CD4-positive, alpha-beta memory T cell (primary cell): ENCODE measurements at regions not wholly inside any gene's neighbourhood (a gene's known extent, or its start where the extent isn't known, plus 50 kb on each side); places are given as distances from the start of the nearest gene placed in this dataset.

Experiments
- CTCF ChIA-PET: fragments of 350-600 bp; sonication (Branson Sonifier 250); formaldehyde crosslinking; loops from one replicate; lab custom pipeline; 2021; ENCODE audit warnings: inconsistent platforms; ENCODE audit not compliant: partially characterized antibody; lab: Charles Lee
- POLR2A ChIA-PET: fragments of 350-600 bp; sonication (Branson Sonifier 250); formaldehyde crosslinking; loops from one replicate; lab custom pipeline; 2021; ENCODE audit not compliant: partially characterized antibody; lab: Charles Lee
- DNase-seq, 5 donors: peaks; one replicate each; pipeline versions ENCODE4 v3.0.0 to v3.0.0-alpha.2; 2020 to 2022; ENCODE audit warnings: mixed read lengths in 1 of 5
- H3K27ac ChIP-seq: one replicate; pipeline ENCODE4 v1.7.0; 2013; ENCODE audit warnings: low read depth, low read length
- H3K27me3 ChIP-seq: 2 replicates; pipeline ENCODE4 v1.7.0; 2013; ENCODE audit warnings: mild to moderate bottlenecking, low read length, moderate library complexity; ENCODE audit not compliant: insufficient read depth
- H3K36me3 ChIP-seq: 2 replicates; pipeline ENCODE4 v1.7.0; 2013; ENCODE audit warnings: mild to moderate bottlenecking, low read length, moderate library complexity; ENCODE audit not compliant: insufficient read depth
- H3K4me1 ChIP-seq: 2 replicates; pipeline ENCODE4 v1.7.0; 2013; ENCODE audit warnings: mild to moderate bottlenecking, low read length, moderate library complexity; ENCODE audit not compliant: insufficient read depth
- H3K4me3 ChIP-seq, 2 donors: one replicate each; pipeline ENCODE4 v1.7.0; 2013; ENCODE audit warnings: low read length in 2 of 2, mild to moderate bottlenecking in 1 of 2
- H3K9me3 ChIP-seq, 2 donors: one replicate each; pipeline ENCODE4 v1.7.0; 2013; ENCODE audit warnings: low read length in 2 of 2, control low read depth in 1 of 2; ENCODE audit not compliant: control insufficient read depth in 1 of 2
- H3K27ac Mint-ChIP-seq, 7 donors: one replicate each; pipeline ENCODE4 v1.8.0; 2020 to 2021; ENCODE audit warnings: mixed read lengths in 7 of 7, mild to moderate bottlenecking in 6 of 7, inconsistent platforms in 3 of 7, moderate library complexity in 3 of 7
- H3K27me3 Mint-ChIP-seq, 2 donors: one replicate each; pipeline ENCODE4 v1.8.0; 2020 to 2021; ENCODE audit warnings: mixed read lengths in 2 of 2
- H3K36me3 Mint-ChIP-seq, 2 donors: one replicate each; pipeline ENCODE4 v1.8.0; 2020 to 2021; ENCODE audit warnings: mixed read lengths in 2 of 2, inconsistent platforms in 1 of 2, mild to moderate bottlenecking in 1 of 2
- H3K4me1 Mint-ChIP-seq, 4 donors: one replicate each; pipeline ENCODE4 v1.8.0; 2020 to 2021; ENCODE audit warnings: mixed read lengths in 4 of 4, mild to moderate bottlenecking in 1 of 4
- H3K4me3 Mint-ChIP-seq, 8 donors: one replicate each; pipeline ENCODE4 v1.8.0; 2020 to 2021; ENCODE audit warnings: mixed read lengths in 8 of 8, mild to moderate bottlenecking in 7 of 8, moderate library complexity in 6 of 8, inconsistent platforms in 3 of 8
- H3K9me3 Mint-ChIP-seq, 8 donors: one replicate each; pipeline ENCODE4 v1.8.0; 2020 to 2021; ENCODE audit warnings: mixed read lengths in 8 of 8, mild to moderate bottlenecking in 5 of 8, inconsistent platforms in 3 of 8, moderate library complexity in 1 of 8
- intact Hi-C: fragments of 100-400 bp; cut with micrococcal nuclease; formaldehyde crosslinking; loops from one replicate; pipeline ENCODE4 v1.15.1; 2023

DNA sequence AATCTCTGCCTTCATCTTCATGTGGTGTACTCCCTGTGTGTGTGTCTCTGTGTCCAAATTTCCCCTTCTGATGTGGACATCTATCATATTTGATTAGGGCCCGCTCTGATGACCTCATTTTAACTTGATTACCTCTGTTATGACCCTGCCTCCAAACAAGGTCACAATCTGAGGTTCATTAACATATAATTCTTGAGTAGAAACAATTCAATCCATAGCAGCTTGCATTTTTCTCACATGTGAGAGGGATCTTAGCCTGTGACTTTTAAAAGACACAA, 130.9 kb upstream of the RAB4A start:
- ChIA-PET CTCF (interaction anchor here (1.0 to 1.3 kb wide), 2 partner anchors 61 to 87 kb away, joined by 3 read pairs; no protein-coding TSS in a partner anchor), POLR2A (interaction anchor here (1.1 to 2.8 kb wide), 2 partner anchors 10 to 404 kb away, joined by 3 to 21 read pairs; no protein-coding TSS in a partner anchor)
- H3K27me3 Mint-ChIP-seq = no peaks in the 10 kb centered on the region
- H3K9me3 Mint-ChIP-seq = peaks cover 0 to 10% (median 8%) of the 10 kb centered on the region in 8 donors
- Histone ChIP-seq H3K27me3 (no peaks in the 10 kb centered on the region), H3K36me3 (no peaks in the 10 kb centered on the region), H3K4me1 (peaks cover 38% of the 10 kb centered on the region), H3K9me3 (no peaks in the 10 kb centered on the region), H3K4me3 (no peak overlapping the region), H3K27ac (no peak overlapping the region)
- no peak for DNase-seq
- peak overlapping the region in 6 of 7 donors; percentile 17 to 87 (median 78) for H3K27ac Mint-ChIP-seq
- peaks cover 33 to 55% (median 37%) of the 10 kb centered on the region in 4 donors for H3K4me1 Mint-ChIP-seq
- peak overlapping the region in 7 of 8 donors; percentile 61 to 84 (median 78) for H3K4me3 Mint-ChIP-seq
- intact Hi-C loops = no loop called here
- H3K36me3 Mint-ChIP-seq = no peaks in the 10 kb centered on the region

- Mint-ChIP-seq H3K27me3 (peaks cover 0 to 2% of the 10 kb centered on the region in 2 donors), H3K27ac (no peak overlapping the region), H3K4me1 (peaks cover 32 to 53% (median 36%) of the 10 kb centered on the region in 4 donors), H3K36me3 (no peaks in the 10 kb centered on the region), H3K4me3 (no peak overlapping the region), H3K9me3 (peaks cover 0 to 2% (median 0%) of the 10 kb centered on the region in 8 donors)
- intact Hi-C loops = no loop called here
- ChIA-PET CTCF (no interaction called here), POLR2A (interaction anchor here (1.9 kb wide), 1 partner anchor 83 kb away, joined by 4 read pairs; no protein-coding TSS in a partner anchor)
- peaks cover 38% of the 10 kb centered on the region for H3K4me1 ChIP-seq
- no peaks in the 10 kb centered on the region for H3K9me3 ChIP-seq
- H3K27ac ChIP-seq = no peak overlapping the region
- no peaks in the 10 kb centered on the region for H3K36me3 ChIP-seq
- H3K27me3 ChIP-seq = no peaks in the 10 kb centered on the region
- no peak for DNase-seq
- no peak overlapping the region for H3K4me3 ChIP-seq
Observed at GRCh38 chr1:229141271-229141670, 129.6 kb upstream of the RAB4A start.

DNA sequence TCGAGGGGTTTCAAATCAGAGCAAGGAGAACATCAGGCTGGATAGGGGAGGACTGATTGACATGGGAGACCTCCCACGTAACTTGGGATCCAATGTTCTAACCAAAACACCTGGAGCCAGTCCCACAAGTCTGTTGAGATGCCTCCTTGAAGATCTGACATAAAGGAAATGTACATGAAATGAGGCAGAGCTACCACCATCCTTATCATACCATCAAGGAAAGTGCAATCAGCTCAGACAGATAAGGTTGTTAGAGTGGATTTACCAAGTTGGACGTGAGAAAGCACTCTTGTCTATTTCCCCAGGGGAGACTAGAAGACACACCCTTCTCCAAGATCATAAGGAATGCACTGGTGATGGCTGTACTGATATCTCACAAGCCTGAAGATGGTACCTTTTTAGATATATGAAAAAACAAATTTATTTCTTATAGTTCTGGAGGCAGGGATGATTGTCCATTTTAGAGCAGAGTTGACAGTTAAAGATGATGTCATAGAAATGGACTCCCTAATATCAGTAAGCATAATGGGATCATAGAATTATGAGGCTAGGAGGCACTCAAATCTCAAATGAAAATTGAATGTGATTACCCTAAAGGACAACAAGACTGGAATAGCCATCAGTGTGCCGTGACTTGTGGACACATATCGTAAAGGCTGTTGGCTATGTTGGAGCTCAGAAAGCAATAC, 129.1 kb upstream of the RAB4A start:
- peaks cover 28 to 47% (median 30%) of the 10 kb centered on the region in 4 donors for H3K4me1 Mint-ChIP-seq
- intact Hi-C loops = no loop called here
- CTCF ChIA-PET = no interaction called here

GRCh38 chr1:229142471-229142870, 128.4 kb upstream of the RAB4A start:
- H3K4me1 Mint-ChIP-seq = peaks cover 22 to 41% (median 25%) of the 10 kb centered on the region in 4 donors
- no peaks in the 10 kb centered on the region for H3K36me3 ChIP-seq
- H3K27ac ChIP-seq = no peak overlapping the region
- no peaks in the 10 kb centered on the region for H3K9me3 ChIP-seq
- H3K4me3 ChIP-seq = no peak overlapping the region
- intact Hi-C loops = no loop called here
- no peak overlapping the region for H3K4me3 Mint-ChIP-seq
- CTCF ChIA-PET = no interaction called here
- POLR2A ChIA-PET = interaction anchor here (1.9 kb wide), 1 partner anchor 84 kb away, joined by 4 read pairs; no protein-coding TSS in a partner anchor
- peak overlapping the region in 2 of 7 donors; percentile 16 to 36 for H3K27ac Mint-ChIP-seq
- peaks cover 0 to 2% of the 10 kb centered on the region in 2 donors for H3K27me3 Mint-ChIP-seq
- no peaks in the 10 kb centered on the region for H3K9me3 Mint-ChIP-seq
- no peaks in the 10 kb centered on the region for H3K36me3 Mint-ChIP-seq
- peaks cover 27% of the 10 kb centered on the region for H3K4me1 ChIP-seq
- DNase-seq = no peak
- H3K27me3 ChIP-seq = no peaks in the 10 kb centered on the region

More for the DNA sequence above, 129.1 kb upstream of the RAB4A start:
- no peak overlapping the region for H3K4me3 ChIP-seq
- Mint-ChIP-seq H3K36me3 (no peaks in the 10 kb centered on the region), H3K4me3 (no peak overlapping the region), H3K27me3 (peaks cover 0 to 2% of the 10 kb centered on the region in 2 donors), H3K9me3 (no peaks in the 10 kb centered on the region), H3K27ac (no peak overlapping the region)
- H3K36me3 ChIP-seq = no peaks in the 10 kb centered on the region
- peaks cover 33% of the 10 kb centered on the region for H3K4me1 ChIP-seq
- POLR2A ChIA-PET = interaction anchor here (1.9 kb wide), 1 partner anchor 84 kb away, joined by 4 read pairs; no protein-coding TSS in a partner anchor
- DNase-seq = no peak
- H3K27me3 ChIP-seq = no peaks in the 10 kb centered on the region
- no peaks in the 10 kb centered on the region for H3K9me3 ChIP-seq
- no peak overlapping the region for H3K27ac ChIP-seq

GRCh38 chr1:229146647-229147046, 124.3 kb upstream of the RAB4A start:
- peak overlapping the region in 1 of 7 donors; percentile 39 for H3K27ac Mint-ChIP-seq
- H3K36me3 Mint-ChIP-seq = no peaks in the 10 kb centered on the region
- Histone ChIP-seq H3K36me3 (no peaks in the 10 kb centered on the region), H3K27me3 (no peaks in the 10 kb centered on the region), H3K4me1 (no peaks in the 10 kb centered on the region), H3K27ac (no peak overlapping the region), H3K9me3 (no peaks in the 10 kb centered on the region), H3K4me3 (no peak overlapping the region)
- intact Hi-C loops = no loop called here
- H3K4me3 Mint-ChIP-seq = no peak overlapping the region
- no peaks in the 10 kb centered on the region for H3K9me3 Mint-ChIP-seq
- H3K27me3 Mint-ChIP-seq = peaks cover 0 to 2% of the 10 kb centered on the region in 2 donors
- no peak for DNase-seq
- POLR2A ChIA-PET = no interaction called here
- H3K4me1 Mint-ChIP-seq = peaks cover 0 to 8% (median 1%) of the 10 kb centered on the region in 4 donors
- CTCF ChIA-PET = no interaction called here

- no peak for DNase-seq
- Mint-ChIP-seq H3K27ac (peak overlapping the region in 1 of 7 donors; percentile 39), H3K9me3 (no peaks in the 10 kb centered on the region), H3K36me3 (no peaks in the 10 kb centered on the region), H3K4me1 (peaks cover 0 to 6% (median 0%) of the 10 kb centered on the region in 4 donors), H3K4me3 (no peak overlapping the region), H3K27me3 (peaks cover 0 to 2% of the 10 kb centered on the region in 2 donors)
- H3K9me3 ChIP-seq = no peaks in the 10 kb centered on the region
- CTCF ChIA-PET = no interaction called here
- no peaks in the 10 kb centered on the region for H3K27me3 ChIP-seq
- H3K4me1 ChIP-seq = no peaks in the 10 kb centered on the region
- POLR2A ChIA-PET = no interaction called here
- intact Hi-C loops = no loop called here
- no peaks in the 10 kb centered on the region for H3K36me3 ChIP-seq
- no peak overlapping the region for H3K4me3 ChIP-seq
- H3K27ac ChIP-seq = no peak overlapping the region
Observed at GRCh38 chr1:229147072-229147471, 123.8 kb upstream of the RAB4A start.

DNA sequence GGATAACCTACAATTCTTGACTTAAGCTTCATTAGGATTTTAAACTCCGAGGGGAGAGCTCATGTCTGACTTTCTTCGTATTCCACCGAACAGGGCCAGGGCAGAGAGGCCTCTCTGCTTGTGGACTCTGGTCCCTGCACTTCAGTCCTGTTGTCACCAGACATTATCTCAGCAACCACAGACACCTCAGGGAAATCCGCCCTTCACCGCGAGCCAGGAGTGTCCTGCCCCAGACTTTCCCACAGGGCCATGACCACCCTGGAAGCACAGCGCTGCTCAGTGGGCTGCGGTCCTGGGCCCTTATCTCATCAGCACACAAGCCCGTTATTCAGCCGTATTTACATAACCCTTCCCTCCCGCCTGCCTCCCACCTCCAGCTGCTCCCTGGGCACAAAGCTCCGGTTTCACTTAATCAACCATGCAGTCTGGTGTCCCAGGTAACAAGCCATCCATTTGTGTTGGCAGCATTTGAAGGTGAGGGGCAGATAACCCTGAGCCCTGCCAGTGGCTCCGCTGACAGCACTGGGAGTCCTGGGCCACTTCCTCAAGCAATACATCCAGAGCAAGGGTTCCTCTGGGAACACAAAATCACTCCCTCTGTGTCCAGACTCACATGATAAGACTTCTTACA, 122.8 kb upstream of the RAB4A start:
- Histone ChIP-seq H3K27ac (no peak overlapping the region), H3K9me3 (no peaks in the 10 kb centered on the region), H3K4me1 (no peaks in the 10 kb centered on the region), H3K27me3 (no peaks in the 10 kb centered on the region), H3K4me3 (no peak overlapping the region), H3K36me3 (no peaks in the 10 kb centered on the region)
- Mint-ChIP-seq H3K27me3 (peaks cover 0 to 2% of the 10 kb centered on the region in 2 donors), H3K9me3 (no peaks in the 10 kb centered on the region), H3K27ac (no peak overlapping the region), H3K4me1 (peaks cover 0 to 3% (median under 1%) of the 10 kb centered on the region in 4 donors), H3K36me3 (no peaks in the 10 kb centered on the region), H3K4me3 (no peak overlapping the region)
- ChIA-PET POLR2A (no interaction called here), CTCF (interaction anchor here (1.1 kb wide), 1 partner anchor 79 kb away, joined by 3 read pairs; no protein-coding TSS in a partner anchor)
- intact Hi-C loops = no loop called here
- DNase-seq = no peak
